ENCODE measurements at regions not wholly inside any gene's neighbourhood (a gene's known extent, or its start where the extent isn't known, plus 50 kb on each side); places are given as distances from the start of the nearest gene placed in this dataset.

DNA sequence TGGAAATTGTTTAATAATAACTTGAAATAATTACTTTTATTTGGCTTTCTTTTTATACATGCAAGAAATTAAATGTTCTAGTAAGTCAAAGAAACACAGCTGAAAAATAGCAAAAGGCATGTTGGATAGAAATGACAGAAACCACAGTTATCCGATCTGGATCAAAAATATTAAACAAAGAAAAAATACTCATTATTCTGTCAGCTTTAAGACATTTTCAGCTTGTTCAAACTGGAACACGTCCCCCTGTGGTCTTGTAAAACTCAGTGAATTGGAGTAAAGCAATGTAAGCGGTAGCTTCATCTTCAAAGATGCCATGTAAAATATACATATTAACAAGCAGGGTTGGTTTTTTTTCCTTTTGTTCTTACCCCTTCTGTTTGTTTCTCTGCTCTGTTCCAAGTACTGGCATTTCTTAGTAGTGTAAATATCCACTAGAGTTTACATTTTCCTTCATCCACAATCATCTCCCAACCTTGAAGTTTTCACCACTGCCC is 223.4 kb downstream of the IGSF11 start:
- no peak for DNase-seq

DNA sequence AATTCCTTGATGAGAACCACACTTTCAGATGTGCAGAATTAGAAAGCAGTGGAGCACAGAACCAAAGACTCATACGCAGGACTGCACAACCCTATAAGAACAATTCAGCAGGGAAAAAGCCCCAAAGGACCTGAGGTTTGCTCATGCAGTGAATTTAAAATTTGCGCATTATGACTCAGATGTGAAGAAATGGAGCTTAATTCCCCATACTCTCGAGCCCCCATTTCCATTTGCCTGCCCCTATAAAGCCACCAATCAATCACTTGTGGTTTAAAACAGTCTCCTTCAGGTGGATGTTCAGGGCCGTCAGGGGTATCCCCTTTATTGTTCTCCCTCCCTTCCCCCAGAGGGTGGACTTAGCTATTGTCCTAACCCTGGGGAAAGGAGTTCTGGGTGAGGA is 221.2 kb downstream of the IGSF11 start:
- no peak for DNase-seq

DNA sequence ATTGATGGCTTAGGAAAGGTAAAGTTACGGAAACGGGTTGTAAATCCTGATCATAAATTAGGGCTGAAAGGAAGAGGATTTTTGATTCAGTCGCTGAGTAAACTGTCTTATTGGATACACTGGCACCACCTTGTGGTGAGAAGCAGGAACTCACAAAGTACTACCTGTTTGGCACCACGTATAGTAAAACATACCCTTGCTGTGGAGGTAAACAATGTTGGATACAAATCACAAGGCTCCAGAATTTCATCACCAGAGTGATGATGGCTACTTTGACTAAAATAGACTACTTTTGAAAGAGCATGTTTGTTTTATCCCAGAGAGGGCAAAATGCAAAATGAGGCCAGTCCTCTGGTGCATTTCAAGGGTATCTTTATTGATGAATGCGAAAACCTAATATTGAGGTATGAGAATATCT is 216.9 kb downstream of the IGSF11 start:
- DNase-seq, result peak; percentile 41

DNA sequence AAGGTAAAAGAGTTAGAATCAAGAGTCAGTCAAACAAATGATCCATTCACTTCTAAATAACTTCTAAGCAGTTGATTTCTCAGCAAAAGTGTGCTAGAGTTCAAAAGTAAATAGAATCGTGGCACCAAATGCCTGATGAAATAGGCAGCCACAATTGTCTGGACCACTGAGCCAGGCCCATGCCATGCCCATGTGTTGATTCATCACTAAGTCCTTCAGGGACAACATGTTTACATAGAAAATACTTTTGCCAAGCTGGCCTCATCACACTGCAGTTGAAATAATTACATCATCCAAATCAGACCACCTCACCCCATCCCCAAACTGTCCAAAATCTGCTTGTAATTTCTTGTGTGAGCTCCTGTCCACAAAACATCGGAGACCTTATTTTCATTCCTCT is 216.3 kb downstream of the IGSF11 start:
- DNase-seq, result no peak

DNA sequence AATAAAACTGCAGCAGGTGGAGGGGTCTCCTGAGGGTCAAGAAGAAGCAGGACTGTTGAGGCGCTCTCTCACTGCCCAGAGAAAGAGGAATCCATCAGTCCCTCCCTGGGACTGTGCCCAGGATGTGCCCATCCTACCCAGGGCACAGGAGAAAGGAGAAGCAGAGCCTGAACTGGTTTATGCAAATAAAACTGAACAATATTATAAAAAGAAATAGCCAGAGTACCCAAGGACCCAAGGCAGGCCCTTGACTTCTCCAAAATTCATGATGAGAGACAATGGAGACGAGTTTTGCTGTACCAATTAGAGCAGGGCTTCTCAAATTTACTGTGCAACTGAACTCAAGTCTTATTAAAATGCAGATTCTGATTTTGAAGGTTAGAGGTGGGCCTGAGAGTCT is 211.0 kb downstream of the IGSF11 start:
- no peak for DNase-seq

DNA sequence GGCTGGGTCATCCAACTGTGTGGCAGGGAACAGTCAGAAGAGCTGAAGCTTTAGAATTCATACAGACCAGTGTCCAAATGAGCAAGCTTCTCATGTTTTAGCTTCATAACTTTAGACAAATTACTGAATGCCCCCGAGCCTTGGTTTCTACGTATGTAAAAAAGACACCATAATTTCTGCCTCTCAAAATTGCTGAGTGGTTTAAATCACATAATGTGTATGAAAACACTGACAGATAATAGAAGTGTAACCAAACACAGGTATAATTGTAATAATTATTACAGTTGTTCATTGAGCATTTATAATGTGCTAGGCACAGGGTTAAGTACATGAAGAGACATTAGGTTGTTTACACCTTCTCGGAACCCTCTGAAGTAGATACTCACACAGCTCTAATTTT is 207.2 kb downstream of the IGSF11 start:
- DNase-seq, result no peak

DNA sequence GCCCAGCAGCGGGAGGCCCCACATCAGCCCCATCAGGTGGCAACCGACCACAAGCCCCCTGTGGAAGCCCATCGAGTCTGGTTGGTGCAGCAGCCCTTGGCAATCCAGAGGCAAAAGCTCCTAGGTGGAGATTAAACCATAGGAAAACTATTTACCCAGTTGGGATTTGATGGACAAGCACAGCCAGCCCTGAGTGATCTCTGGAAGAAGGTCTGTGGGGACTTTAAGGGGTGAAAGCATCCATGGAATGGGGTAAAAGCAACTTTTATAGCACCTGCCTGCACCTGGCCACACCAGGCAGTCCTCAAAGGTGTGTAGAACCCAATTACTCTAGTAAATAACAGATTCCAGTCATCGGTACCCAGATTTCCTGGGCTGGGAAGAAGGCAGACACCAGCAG is 206.3 kb downstream of the IGSF11 start:
- no peak for DNase-seq

DNA sequence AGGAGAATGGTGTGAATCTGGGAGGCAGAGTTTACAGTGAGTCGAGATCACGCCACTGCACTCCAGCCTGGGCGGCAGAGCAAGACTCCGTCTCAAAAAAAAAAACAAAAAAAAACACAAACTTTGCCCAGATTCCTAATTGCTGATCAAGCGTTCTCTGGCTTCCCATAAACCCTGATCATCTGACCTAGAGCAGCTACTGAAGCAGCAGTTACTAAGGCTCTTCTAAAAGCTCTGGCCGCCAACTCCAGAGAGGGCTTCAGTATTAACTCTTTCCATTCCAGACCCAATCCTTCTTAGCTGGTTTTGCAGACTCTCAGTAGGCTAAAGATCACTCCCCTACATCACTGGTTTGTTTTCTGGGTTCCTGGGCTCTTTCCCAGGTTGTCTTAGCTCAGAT is 201.6 kb downstream of the IGSF11 start:
- DNase-seq, result no peak

DNA sequence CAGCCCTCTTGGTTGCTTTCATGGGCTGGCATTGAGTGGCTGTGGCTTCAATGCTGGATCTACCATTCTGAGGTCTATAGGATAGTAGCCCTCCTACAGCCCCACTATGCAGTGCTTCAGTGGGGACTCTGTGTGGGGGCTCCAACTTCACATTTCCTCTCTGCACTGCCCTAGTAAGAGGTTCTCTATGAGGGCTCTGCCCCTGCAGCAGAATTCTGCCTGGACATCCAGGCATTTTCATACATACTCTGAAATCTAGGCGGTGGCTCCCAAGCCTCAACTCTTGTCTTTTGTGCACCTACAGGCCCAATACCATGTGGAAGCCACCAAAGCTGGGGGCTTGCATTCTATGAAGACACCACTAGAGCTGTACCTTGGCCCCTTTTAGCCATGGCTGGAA is 195.8 kb downstream of the IGSF11 start:
- no peak for DNase-seq

DNA sequence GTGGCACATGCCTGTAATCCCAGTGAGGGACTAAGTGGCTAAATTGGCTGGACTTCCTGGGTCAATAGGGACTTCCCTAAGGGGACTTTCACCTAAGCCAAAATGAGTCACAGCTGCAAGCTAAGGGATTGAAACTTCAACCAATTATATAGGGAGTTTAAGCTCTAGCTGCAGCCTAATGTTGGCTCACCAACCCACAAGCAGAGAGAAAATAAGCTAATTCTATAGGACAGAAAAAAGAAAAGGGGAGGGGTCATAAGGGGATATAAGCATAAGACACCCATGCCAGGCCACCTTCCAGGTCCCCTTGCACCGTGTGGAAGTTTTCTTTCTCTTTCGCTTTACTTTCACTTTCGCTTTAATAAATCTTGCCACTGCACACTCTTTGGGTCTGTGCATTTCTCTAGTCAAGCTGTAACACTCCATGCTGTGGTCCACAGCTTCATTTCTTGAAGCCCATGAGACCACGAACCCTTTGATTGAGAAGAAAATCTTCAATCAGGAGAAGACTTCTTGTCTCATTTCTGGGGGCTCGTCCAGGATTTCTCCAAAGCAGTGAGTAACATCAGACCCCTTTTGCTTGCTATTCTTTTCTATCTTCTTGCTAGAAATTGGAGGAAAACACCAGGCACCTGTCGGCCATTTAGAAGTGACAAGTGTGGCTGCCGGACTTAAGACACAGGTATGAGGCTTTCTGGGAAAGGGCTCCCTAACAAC is 192.3 kb downstream of the IGSF11 start:
- DNase-seq, result no peak

DNA sequence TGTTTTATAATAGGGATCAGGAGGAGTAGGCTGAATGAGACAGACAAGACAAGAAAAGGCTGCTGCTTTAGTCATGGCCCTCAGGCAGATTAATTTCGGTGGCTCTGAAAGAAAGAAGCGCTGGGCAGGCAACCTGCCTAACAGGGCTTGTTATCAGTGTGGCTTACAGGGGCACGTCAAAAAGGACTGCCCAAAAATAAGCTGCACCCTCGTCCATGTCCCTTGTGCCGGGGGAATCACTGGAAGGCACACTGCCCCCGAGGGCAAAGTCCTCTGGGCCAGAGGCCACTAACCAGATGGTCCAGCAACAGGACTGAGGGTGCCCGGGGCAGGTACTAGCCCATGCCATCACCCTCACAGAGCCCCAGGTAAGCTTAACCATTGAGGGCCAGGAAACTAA is 188.5 kb downstream of the IGSF11 start:
- no peak for DNase-seq
